Neural cell (in vitro differentiated cells): ENCODE measurements at regions not wholly inside any gene's neighbourhood (a gene's known extent, or its start where the extent isn't known, plus 50 kb on each side); places are given as distances from the start of the nearest gene placed in this dataset.

Source experiments
- EP300 ChIP-seq: fragments of 450-650 bp; conservative IDR thresholded peaks from 2 replicates; pipeline ENCODE4 v1.6.1; 2014; ENCODE audit warnings: antibody characterized with exemption, mild to moderate bottlenecking, moderate library complexity; ENCODE audit not compliant: poor library complexity, severe bottlenecking
- EZH2 ChIP-seq: fragments of 200-600, 300-800 bp; shearing (Covaris generic), sonication (generic); IDR thresholded peaks from 2 replicates; pipeline ENCODE4 v1.6.1; 2014; ENCODE audit warnings: antibody characterized with exemption, low read length, borderline replicate concordance, mild to moderate bottlenecking; ENCODE audit not compliant: insufficient read depth, poor library complexity, severe bottlenecking
- POLR2AphosphoS5 ChIP-seq: IDR thresholded peaks from 2 replicates; pipeline ENCODE4 v1.6.1; 2012
- RAD21 ChIP-seq: fragments of 450-650 bp; conservative IDR thresholded peaks from 2 replicates; pipeline ENCODE4 v1.6.1; 2014; ENCODE audit warnings: antibody characterized with exemption, mild to moderate bottlenecking, moderate library complexity
- REST ChIP-seq: IDR thresholded peaks from 2 replicates; pipeline ENCODE4 v1.6.1; 2012; ENCODE audit warnings: borderline replicate concordance
- SMC3 ChIP-seq: fragments of 450-650 bp; conservative IDR thresholded peaks from 2 replicates; pipeline ENCODE4 v1.6.1; 2014; ENCODE audit warnings: antibody characterized with exemption, mild to moderate bottlenecking, moderate library complexity; ENCODE audit not compliant: poor library complexity
- TAF1 ChIP-seq: IDR thresholded peaks from 2 replicates; pipeline ENCODE4 v1.6.1; 2012; ENCODE audit warnings: low read depth
- TF ChIP-seq, protein P1 (sequence below): fragments of 450-650 bp; IDR thresholded peaks from 2 replicates; pipeline ENCODE4 v1.5.1; 2014; ENCODE audit warnings: antibody characterized with exemption, mild to moderate bottlenecking, moderate library complexity; ENCODE audit not compliant: poor library complexity, severe bottlenecking

DNA sequence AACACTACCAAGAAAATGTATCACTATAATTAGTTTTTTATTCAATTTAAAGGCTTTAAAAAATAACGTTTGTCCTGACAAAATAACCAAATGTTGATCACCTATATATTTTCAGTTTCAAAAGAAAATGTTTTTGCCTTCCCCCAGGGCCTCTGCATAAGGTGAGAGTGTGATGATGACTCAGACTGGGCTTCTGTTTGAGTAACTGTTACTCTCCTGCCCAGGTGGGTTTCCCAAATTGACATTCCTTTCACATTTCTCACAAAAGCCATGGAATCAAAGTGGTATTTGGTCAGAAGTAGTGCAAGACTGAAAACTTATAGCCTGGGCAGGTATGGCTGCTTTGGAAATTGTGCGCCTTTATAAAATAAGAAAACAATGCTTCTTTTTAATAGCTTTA, 180.6 kb downstream of the COG6 start:
- TF ChIP-seq POLR2AphosphoS5 (no peak), EZH2 (no peak), TAF1 (no peak), SMC3 (no peak), EP300 (no peak), REST (no peak), RAD21 (no peak)
- TF ChIP-seq, protein P1, sequence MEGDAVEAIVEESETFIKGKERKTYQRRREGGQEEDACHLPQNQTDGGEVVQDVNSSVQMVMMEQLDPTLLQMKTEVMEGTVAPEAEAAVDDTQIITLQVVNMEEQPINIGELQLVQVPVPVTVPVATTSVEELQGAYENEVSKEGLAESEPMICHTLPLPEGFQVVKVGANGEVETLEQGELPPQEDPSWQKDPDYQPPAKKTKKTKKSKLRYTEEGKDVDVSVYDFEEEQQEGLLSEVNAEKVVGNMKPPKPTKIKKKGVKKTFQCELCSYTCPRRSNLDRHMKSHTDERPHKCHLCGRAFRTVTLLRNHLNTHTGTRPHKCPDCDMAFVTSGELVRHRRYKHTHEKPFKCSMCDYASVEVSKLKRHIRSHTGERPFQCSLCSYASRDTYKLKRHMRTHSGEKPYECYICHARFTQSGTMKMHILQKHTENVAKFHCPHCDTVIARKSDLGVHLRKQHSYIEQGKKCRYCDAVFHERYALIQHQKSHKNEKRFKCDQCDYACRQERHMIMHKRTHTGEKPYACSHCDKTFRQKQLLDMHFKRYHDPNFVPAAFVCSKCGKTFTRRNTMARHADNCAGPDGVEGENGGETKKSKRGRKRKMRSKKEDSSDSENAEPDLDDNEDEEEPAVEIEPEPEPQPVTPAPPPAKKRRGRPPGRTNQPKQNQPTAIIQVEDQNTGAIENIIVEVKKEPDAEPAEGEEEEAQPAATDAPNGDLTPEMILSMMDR, result no peak
